Peyer's patch (tissue), 4 donors: ENCODE measurements at regions not wholly inside any gene's neighbourhood (a gene's known extent, or its start where the extent isn't known, plus 50 kb on each side); places are given as distances from the start of the nearest gene placed in this dataset.

ENCODE experiments used
- CTCF ChIP-seq, 6 experiments: fragments of 450-650 bp in 4 of 6; fragments of 200-600 bp in 2 of 6; sonication (generic) in 1 of 6; IDR thresholded peaks; one replicate each; pipeline ENCODE4 v1.5.1; 2017 to 2019; ENCODE audit warnings: antibody characterized with exemption in 6 of 6, mild to moderate bottlenecking in 3 of 6, moderate library complexity in 1 of 6
- POLR2A ChIP-seq, 2 donors: fragments of 450-650 bp; IDR thresholded peaks; one replicate each; pipeline ENCODE4 v1.5.1; 2017; ENCODE audit warnings: antibody characterized with exemption in 2 of 2, mild to moderate bottlenecking in 2 of 2, moderate library complexity in 2 of 2

DNA sequence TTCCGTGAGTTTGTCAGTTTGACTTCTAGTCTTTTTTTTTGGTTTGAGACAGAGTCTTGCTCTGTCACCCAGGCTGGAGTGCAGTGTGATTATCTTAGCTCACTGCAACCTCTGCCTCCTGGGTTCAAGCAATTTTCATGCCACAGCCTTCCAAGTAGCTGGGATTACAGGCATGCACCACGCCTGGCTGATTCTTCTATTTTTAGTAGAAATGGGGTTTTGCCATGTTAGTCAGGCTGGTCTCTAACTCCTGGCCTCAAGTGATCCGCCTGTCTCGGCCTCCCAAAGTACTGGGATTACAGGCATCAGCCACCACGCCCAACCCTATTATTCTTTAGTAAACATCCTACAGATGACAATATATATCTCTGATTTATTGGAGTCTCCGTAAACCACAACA lies 506.5 kb downstream of the PREX1 start:
- TF ChIP-seq POLR2A (IDR thresholded peaks at IDR 0.05) (no peak), CTCF (IDR thresholded peaks at IDR 0.05) (no peak)
